Cardiac muscle cell (in vitro differentiated cells and primary cell): ENCODE measurements at regions not wholly inside any gene's neighbourhood (a gene's known extent, or its start where the extent isn't known, plus 50 kb on each side); places are given as distances from the start of the nearest gene placed in this dataset.

ENCODE experiments used
- DNase-seq, 2 donors: peaks; one replicate each; pipeline versions ENCODE4 v3.0.0 to v3.0.0-alpha.2; 2010 to 2017; ENCODE audit warnings: low read depth in 1 of 2, low spot score in 1 of 2
- H3K27ac ChIP-seq: fragments of 200-600 bp; sonication (generic); 2 replicates; pipeline ENCODE4 v1.5.1; 2016
- H3K27me3 ChIP-seq: fragments of 200-600 bp; sonication (generic); 2 replicates; pipeline ENCODE4 v1.6.0; 2016; ENCODE audit warnings: control low read depth
- H3K36me3 ChIP-seq: fragments of 200-600 bp; sonication (generic); 2 replicates; pipeline ENCODE4 v1.5.1; 2016; ENCODE audit warnings: control low read depth
- H3K4me1 ChIP-seq: fragments of 200-600 bp; sonication (generic); 2 replicates; pipeline ENCODE4 v1.8.1; 2017; ENCODE audit warnings: low read depth, mild to moderate bottlenecking, mixed run types
- H3K4me3 ChIP-seq: fragments of 200-600 bp; sonication (generic); 2 replicates; pipeline ENCODE4 v1.5.1; 2016; ENCODE audit warnings: mild to moderate bottlenecking
- H3K9me3 ChIP-seq: fragments of 200-600 bp; sonication (generic); 2 replicates; pipeline ENCODE4 v1.5.1; 2017; ENCODE audit warnings: low read depth, mild to moderate bottlenecking, control low read depth
- CTCF ChIP-seq: IDR thresholded peaks from 2 replicates; pipeline ENCODE4 v1.5.1; 2012; ENCODE audit warnings: low read depth, mild to moderate bottlenecking, low read length

DNA sequence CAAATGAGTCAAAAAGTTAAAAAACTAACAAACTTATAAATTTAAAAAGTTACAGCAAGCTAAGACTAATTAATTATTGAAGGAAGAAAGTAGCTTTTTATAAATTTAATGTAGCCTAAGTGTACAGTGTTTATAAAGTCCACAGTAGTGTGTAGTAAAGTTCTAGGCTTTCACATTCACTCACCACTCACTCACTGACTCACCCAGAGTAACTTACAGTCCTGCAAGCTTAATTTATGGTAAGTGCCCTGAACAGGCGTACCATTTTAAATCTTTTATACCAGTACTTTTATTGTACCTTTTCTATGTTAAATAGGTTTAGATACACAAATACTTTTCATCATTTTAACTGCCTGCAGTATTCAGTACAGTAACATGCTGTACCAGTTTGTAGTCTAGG lies 80.0 kb upstream of the C9orf72 start:
- no peaks in the 10 kb centered on the region for H3K27me3 ChIP-seq
- H3K4me3 ChIP-seq = no peak overlapping the region
- H3K9me3 ChIP-seq = no peaks in the 10 kb centered on the region
- H3K4me1 ChIP-seq = no peaks in the 10 kb centered on the region
- DNase-seq = no peak
- no peaks in the 10 kb centered on the region for H3K36me3 ChIP-seq
- TF ChIP-seq CTCF = no peak
- H3K27ac ChIP-seq = no peak overlapping the region

DNA sequence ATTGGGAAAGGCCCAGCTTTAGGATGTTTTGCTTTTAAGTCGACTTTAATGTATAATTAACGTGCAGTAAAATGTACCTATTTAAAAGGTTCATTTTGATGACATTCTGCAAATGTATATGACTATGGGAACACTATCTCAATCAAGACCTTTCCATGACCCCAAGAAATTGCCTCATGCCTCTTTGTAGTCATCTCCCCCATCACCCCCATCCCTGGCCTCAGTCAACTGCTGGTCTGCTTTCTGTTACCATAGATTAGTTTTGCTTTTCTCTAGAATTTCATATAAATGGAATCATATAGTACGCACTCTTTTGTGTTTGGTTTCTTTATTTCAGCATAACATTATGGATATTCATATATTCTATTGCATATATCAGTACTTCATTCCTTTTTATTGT lies 80.7 kb upstream of the C9orf72 start:
- no peak overlapping the region for H3K4me3 ChIP-seq
- no peaks in the 10 kb centered on the region for H3K27me3 ChIP-seq
- no peaks in the 10 kb centered on the region for H3K9me3 ChIP-seq
- DNase-seq = no peak
- no peak overlapping the region for H3K27ac ChIP-seq
- H3K4me1 ChIP-seq = no peaks in the 10 kb centered on the region
- no peaks in the 10 kb centered on the region for H3K36me3 ChIP-seq
- no peak for TF ChIP-seq CTCF

- H3K4me3 ChIP-seq = no peak overlapping the region
- TF ChIP-seq CTCF = no peak
- no peak for DNase-seq
- no peaks in the 10 kb centered on the region for H3K4me1 ChIP-seq
- H3K9me3 ChIP-seq = no peaks in the 10 kb centered on the region
- H3K27ac ChIP-seq = no peak overlapping the region
- H3K36me3 ChIP-seq = no peaks in the 10 kb centered on the region
- no peaks in the 10 kb centered on the region for H3K27me3 ChIP-seq
These were observed 81.5 kb upstream of the C9orf72 start for GRCh38 chr9:27654629-27655285.

GRCh38 chr9:27655441-27655840 lies 82.2 kb upstream of the C9orf72 start:
- Histone ChIP-seq H3K27ac (no peak overlapping the region), H3K36me3 (no peaks in the 10 kb centered on the region), H3K4me3 (no peak overlapping the region), H3K4me1 (no peaks in the 10 kb centered on the region), H3K9me3 (no peaks in the 10 kb centered on the region), H3K27me3 (no peaks in the 10 kb centered on the region)
- DNase-seq = no peak
- TF ChIP-seq CTCF = no peak

DNA sequence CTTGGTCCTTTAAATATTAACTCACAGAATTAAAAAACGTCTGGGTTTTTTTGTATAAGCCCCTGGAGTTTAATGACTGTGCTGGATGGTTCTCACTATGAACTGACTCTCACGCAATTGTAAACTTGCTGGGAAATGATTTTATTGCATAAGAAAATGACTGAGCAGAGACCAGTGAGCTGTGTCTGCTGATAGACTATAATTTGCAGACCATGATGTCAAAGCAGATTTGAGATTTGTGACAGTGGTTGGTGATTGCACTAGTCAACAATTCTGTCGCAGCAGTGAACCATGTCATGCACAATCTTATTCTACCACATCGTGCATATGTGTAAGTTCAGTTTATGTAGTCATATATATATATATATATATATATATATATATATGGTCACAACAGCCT lies 85.7 kb upstream of the C9orf72 start:
- Histone ChIP-seq H3K4me3 (no peak overlapping the region), H3K4me1 (no peaks in the 10 kb centered on the region), H3K27ac (no peak overlapping the region), H3K27me3 (no peaks in the 10 kb centered on the region), H3K36me3 (no peaks in the 10 kb centered on the region), H3K9me3 (no peaks in the 10 kb centered on the region)
- no peak for DNase-seq
- no peak for TF ChIP-seq CTCF
